WTC11 (cell line): ENCODE measurements at regions not wholly inside any gene's neighbourhood (a gene's known extent, or its start where the extent isn't known, plus 50 kb on each side); places are given as distances from the start of the nearest gene placed in this dataset.

Experiments
- ATAC-seq: fragments of 200-7000 bp; cut with Tn5 transposase; 2 replicates; pipeline ENCODE4 v1.10.0; 2021; ENCODE audit warnings: mild to moderate bottlenecking, moderate library complexity
- CTCF ChIA-PET: fragments of 300-600 bp; sonication (Branson Sonifier 250); formaldehyde crosslinking; loops from one replicate; lab custom pipeline; 2021; ENCODE audit warnings: antibody characterized with exemption; lab: Charles Lee
- POLR2A ChIA-PET: fragments of 350-600 bp; sonication (Branson Sonifier 250); formaldehyde crosslinking; loops from one replicate; lab custom pipeline; 2021; ENCODE audit warnings: antibody characterized with exemption; lab: Charles Lee
- DNase-seq: peaks from one replicate; pipeline ENCODE4 v3.0.0; 2021; ENCODE audit warnings: low spot score
- H3K27ac Mint-ChIP-seq: 2 replicates; pipeline ENCODE4 v1.8.0; 2021; ENCODE audit warnings: mixed read lengths
- H3K27me3 Mint-ChIP-seq: 2 replicates; pipeline ENCODE4 v1.8.0; 2021; ENCODE audit warnings: low read depth, mild to moderate bottlenecking, moderate library complexity, mixed read lengths
- H3K36me3 Mint-ChIP-seq: 2 replicates; pipeline ENCODE4 v1.8.0; 2021; ENCODE audit warnings: mixed read lengths
- H3K4me1 Mint-ChIP-seq: 2 replicates; pipeline ENCODE4 v1.8.0; 2022; ENCODE audit warnings: mixed read lengths
- H3K4me3 Mint-ChIP-seq: 2 replicates; pipeline ENCODE4 v1.8.0; 2021; ENCODE audit warnings: mild to moderate bottlenecking, moderate library complexity, mixed read lengths
- H3K9me3 Mint-ChIP-seq: 2 replicates; pipeline ENCODE4 v1.8.0; 2021; ENCODE audit warnings: mixed read lengths
- ARID4B ChIP-seq: sonication (generic); formaldehyde crosslinking; IDR thresholded peaks from 2 replicates; pipeline ENCODE4 v1.8.0; 2023; ENCODE audit warnings: missing genetic modification reagents, mild to moderate bottlenecking, borderline replicate concordance
- ATF1 ChIP-seq: sonication (generic); formaldehyde crosslinking; IDR thresholded peaks from 2 replicates; pipeline ENCODE4 v1.8.1; 2023; ENCODE audit warnings: mild to moderate bottlenecking, moderate library complexity, missing genetic modification reagents
- CREB1 ChIP-seq: sonication (generic); formaldehyde crosslinking; IDR thresholded peaks from 2 replicates; pipeline ENCODE4 v1.8.0; 2023; ENCODE audit warnings: mild to moderate bottlenecking, missing genetic modification reagents
- ESRRA ChIP-seq: sonication (generic); formaldehyde crosslinking; IDR thresholded peaks from 2 replicates; pipeline ENCODE4 v1.8.1; 2022; ENCODE audit warnings: mild to moderate bottlenecking, missing genetic modification reagents, borderline replicate concordance
- FOXP4 ChIP-seq: sonication (generic); formaldehyde crosslinking; IDR thresholded peaks from 2 replicates; pipeline ENCODE4 v1.8.0; 2022; ENCODE audit warnings: mild to moderate bottlenecking, missing genetic modification reagents
- IRF2 ChIP-seq: sonication (generic); formaldehyde crosslinking; IDR thresholded peaks from 2 replicates; pipeline ENCODE4 v1.8.0; 2022; ENCODE audit warnings: low read depth, missing genetic modification reagents, borderline replicate concordance
- KAT7 ChIP-seq: sonication (generic); formaldehyde crosslinking; IDR thresholded peaks from 2 replicates; pipeline ENCODE4 v1.8.1; 2023; ENCODE audit warnings: missing genetic modification reagents, mild to moderate bottlenecking, borderline replicate concordance
- MLX ChIP-seq: sonication (generic); formaldehyde crosslinking; IDR thresholded peaks from 2 replicates; pipeline ENCODE4 v1.8.1; 2023; ENCODE audit warnings: mild to moderate bottlenecking, missing genetic modification reagents, moderate library complexity
- MXD4 ChIP-seq: fragments of 250-450 bp; sonication (Bioruptor Pico); IDR thresholded peaks from 2 replicates; pipeline ENCODE4 v1.8.0; 2021; ENCODE audit warnings: mild to moderate bottlenecking, moderate library complexity, borderline replicate concordance
- NFYB ChIP-seq: sonication (generic); formaldehyde crosslinking; conservative IDR thresholded peaks from 2 replicates; pipeline ENCODE4 v1.8.0; 2022; ENCODE audit warnings: low read depth, missing genetic modification reagents
- PRRX2 ChIP-seq: fragments of 250-450 bp; sonication (Bioruptor Pico); IDR thresholded peaks from 2 replicates; pipeline ENCODE4 v1.8.0; 2021; ENCODE audit warnings: mild to moderate bottlenecking
- TEAD4 ChIP-seq: sonication (generic); formaldehyde crosslinking; IDR thresholded peaks from 2 replicates; pipeline ENCODE4 v1.8.0; 2022; ENCODE audit warnings: mild to moderate bottlenecking, missing genetic modification reagents
- ZNF281 ChIP-seq: sonication (generic); formaldehyde crosslinking; IDR thresholded peaks from 2 replicates; pipeline ENCODE4 v1.8.0; 2023; ENCODE audit warnings: mild to moderate bottlenecking, missing genetic modification reagents
- ZNF317 ChIP-seq: sonication (generic); formaldehyde crosslinking; IDR thresholded peaks from 2 replicates; pipeline ENCODE4 v1.8.1; 2023; ENCODE audit warnings: low read depth, mild to moderate bottlenecking, moderate library complexity, missing genetic modification reagents, borderline replicate concordance
- ZNF416 ChIP-seq: fragments of 250-450 bp; sonication (Bioruptor Pico); IDR thresholded peaks from 2 replicates; pipeline ENCODE4 v1.9.0; 2021; ENCODE audit warnings: mild to moderate bottlenecking, inconsistent platforms
- ZNF423 ChIP-seq: fragments of 250-450 bp; sonication (Bioruptor Pico); IDR thresholded peaks from 2 replicates; pipeline ENCODE4 v2.1.2; 2022; ENCODE audit warnings: mild to moderate bottlenecking, moderate library complexity
- TF ChIP-seq, protein P1 (sequence below): sonication (generic); formaldehyde crosslinking; IDR thresholded peaks from 2 replicates; pipeline ENCODE4 v1.8.1; 2022; ENCODE audit warnings: low read depth, missing genetic modification reagents, borderline replicate concordance
- TF ChIP-seq, protein P2 (sequence below): sonication (generic); formaldehyde crosslinking; IDR thresholded peaks from 2 replicates; pipeline ENCODE4 v1.8.1; 2023; ENCODE audit warnings: mild to moderate bottlenecking, missing genetic modification reagents
- TF ChIP-seq, protein P3 (sequence below): sonication (generic); formaldehyde crosslinking; conservative IDR thresholded peaks from 2 replicates; pipeline ENCODE4 v1.8.1; 2022; ENCODE audit warnings: mild to moderate bottlenecking, missing genetic modification reagents
- TF ChIP-seq, protein P4 (sequence below): fragments of 250-450 bp; sonication (Bioruptor Pico); IDR thresholded peaks from 2 replicates; pipeline ENCODE4 v1.9.0; 2021; ENCODE audit warnings: mild to moderate bottlenecking

- TF ChIP-seq, protein P1, sequence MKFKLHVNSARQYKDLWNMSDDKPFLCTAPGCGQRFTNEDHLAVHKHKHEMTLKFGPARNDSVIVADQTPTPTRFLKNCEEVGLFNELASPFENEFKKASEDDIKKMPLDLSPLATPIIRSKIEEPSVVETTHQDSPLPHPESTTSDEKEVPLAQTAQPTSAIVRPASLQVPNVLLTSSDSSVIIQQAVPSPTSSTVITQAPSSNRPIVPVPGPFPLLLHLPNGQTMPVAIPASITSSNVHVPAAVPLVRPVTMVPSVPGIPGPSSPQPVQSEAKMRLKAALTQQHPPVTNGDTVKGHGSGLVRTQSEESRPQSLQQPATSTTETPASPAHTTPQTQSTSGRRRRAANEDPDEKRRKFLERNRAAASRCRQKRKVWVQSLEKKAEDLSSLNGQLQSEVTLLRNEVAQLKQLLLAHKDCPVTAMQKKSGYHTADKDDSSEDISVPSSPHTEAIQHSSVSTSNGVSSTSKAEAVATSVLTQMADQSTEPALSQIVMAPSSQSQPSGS (CRISPR knock-in tag), result no peak
- TF ChIP-seq ARID4B (CRISPR knock-in tag) (no peak), TEAD4 (CRISPR knock-in tag) (no peak), ZNF317 (CRISPR knock-in tag) (no peak), FOXP4 (CRISPR knock-in tag) (no peak)
These were observed 526.9 kb upstream of the KLF4 start (continued) for GRCh38 chr9:108016446-108016845.

GRCh38 chr9:108015690-108016089 is 526.1 kb upstream of the KLF4 start:
- no peak for DNase-seq
- POLR2A ChIA-PET, result interaction anchor here (0.6 kb wide), 1 partner anchor 166 kb away, joined by 4 read pairs; no protein-coding TSS in a partner anchor
- no peak overlapping the region for H3K4me3 Mint-ChIP-seq
- peaks cover 9% of the 10 kb centered on the region for H3K9me3 Mint-ChIP-seq
- TF ChIP-seq MLX (CRISPR knock-in tag) (no peak), IRF2 (CRISPR knock-in tag) (no peak), TEAD4 (CRISPR knock-in tag) (no peak), ZNF416 (CRISPR knock-in tag) (no peak), ZNF423 (CRISPR knock-in tag) (no peak), KAT7 (no peak), ZNF317 (CRISPR knock-in tag) (no peak), PRRX2 (CRISPR knock-in tag) (no peak)
- TF ChIP-seq, protein P2, sequence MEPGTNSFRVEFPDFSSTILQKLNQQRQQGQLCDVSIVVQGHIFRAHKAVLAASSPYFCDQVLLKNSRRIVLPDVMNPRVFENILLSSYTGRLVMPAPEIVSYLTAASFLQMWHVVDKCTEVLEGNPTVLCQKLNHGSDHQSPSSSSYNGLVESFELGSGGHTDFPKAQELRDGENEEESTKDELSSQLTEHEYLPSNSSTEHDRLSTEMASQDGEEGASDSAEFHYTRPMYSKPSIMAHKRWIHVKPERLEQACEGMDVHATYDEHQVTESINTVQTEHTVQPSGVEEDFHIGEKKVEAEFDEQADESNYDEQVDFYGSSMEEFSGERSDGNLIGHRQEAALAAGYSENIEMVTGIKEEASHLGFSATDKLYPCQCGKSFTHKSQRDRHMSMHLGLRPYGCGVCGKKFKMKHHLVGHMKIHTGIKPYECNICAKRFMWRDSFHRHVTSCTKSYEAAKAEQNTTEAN (CRISPR knock-in tag), result no peak
- TF ChIP-seq, protein P3, sequence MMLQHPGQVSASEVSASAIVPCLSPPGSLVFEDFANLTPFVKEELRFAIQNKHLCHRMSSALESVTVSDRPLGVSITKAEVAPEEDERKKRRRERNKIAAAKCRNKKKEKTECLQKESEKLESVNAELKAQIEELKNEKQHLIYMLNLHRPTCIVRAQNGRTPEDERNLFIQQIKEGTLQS, result no peak
- TF ChIP-seq, all 79 proteins: peak for 0
- CTCF ChIA-PET, result no interaction called here
- ATAC-seq, result no peak
- H3K4me1 Mint-ChIP-seq, result peaks cover 28% of the 10 kb centered on the region
- no peaks in the 10 kb centered on the region for H3K27me3 Mint-ChIP-seq
- no peaks in the 10 kb centered on the region for H3K36me3 Mint-ChIP-seq
- no peak overlapping the region for H3K27ac Mint-ChIP-seq

GRCh38 chr9:108014353-108014752 is 524.8 kb upstream of the KLF4 start:
- no peak overlapping the region for H3K4me3 Mint-ChIP-seq
- H3K36me3 Mint-ChIP-seq, result no peaks in the 10 kb centered on the region
- ChIA-PET CTCF (no interaction called here), POLR2A (no interaction called here)
- no peak for DNase-seq
- no peak overlapping the region for H3K27ac Mint-ChIP-seq
- no peaks in the 10 kb centered on the region; the same call in 1 of the 2 replicates for H3K9me3 Mint-ChIP-seq
- peaks cover 19% of the 10 kb centered on the region for H3K4me1 Mint-ChIP-seq
- H3K27me3 Mint-ChIP-seq, result no peaks in the 10 kb centered on the region
- no peak for ATAC-seq
- TF ChIP-seq PRRX2 (CRISPR knock-in tag) (no peak), ESRRA (CRISPR knock-in tag) (no peak), CREB1 (no peak), MXD4 (no peak), ZNF281 (CRISPR knock-in tag) (no peak), ATF1 (CRISPR knock-in tag) (no peak), NFYB (CRISPR knock-in tag) (no peak)
- TF ChIP-seq, protein P4, sequence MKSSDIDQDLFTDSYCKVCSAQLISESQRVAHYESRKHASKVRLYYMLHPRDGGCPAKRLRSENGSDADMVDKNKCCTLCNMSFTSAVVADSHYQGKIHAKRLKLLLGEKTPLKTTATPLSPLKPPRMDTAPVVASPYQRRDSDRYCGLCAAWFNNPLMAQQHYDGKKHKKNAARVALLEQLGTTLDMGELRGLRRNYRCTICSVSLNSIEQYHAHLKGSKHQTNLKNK (CRISPR knock-in tag), result no peak
